Sigmoid colon (tissue), 6 donors: ENCODE measurements at regions not wholly inside any gene's neighbourhood (a gene's known extent, or its start where the extent isn't known, plus 50 kb on each side); places are given as distances from the start of the nearest gene placed in this dataset.

Experiments used
- DNase-seq: peaks from one replicate; pipeline ENCODE4 v3.0.0-alpha.2; 2019
- H3K27ac ChIP-seq, 4 donors: fragments of 200-600 bp; sonication (generic); one replicate each; pipeline ENCODE4 v1.5.1; 2016 to 2019; ENCODE audit warnings: mild to moderate bottlenecking in 1 of 4
- H3K27me3 ChIP-seq, 3 donors: fragments of 200-600 bp; sonication (generic); one replicate each; pipeline ENCODE4 v1.5.1; 2019; ENCODE audit warnings: mild to moderate bottlenecking in 1 of 3
- H3K36me3 ChIP-seq, 4 donors: fragments of 200-600 bp; sonication (generic); one replicate each; pipeline ENCODE4 v1.5.1; 2016 to 2019
- H3K4me1 ChIP-seq, 4 donors: fragments of 200-600 bp; sonication (generic); one replicate each; pipeline ENCODE4 v1.5.1; 2017 to 2019
- H3K4me3 ChIP-seq, 4 donors: fragments of 200-600 bp; sonication (generic); one replicate each; pipeline ENCODE4 v1.5.1; 2017 to 2019; ENCODE audit warnings: mild to moderate bottlenecking in 2 of 4, moderate library complexity in 1 of 4
- H3K9me3 ChIP-seq, 4 donors: fragments of 200-600 bp in 3 of 4; sonication (generic) in 3 of 4; one replicate each; pipeline versions ENCODE4 v1.5.1 to v1.6.1; 2013 to 2019
- EP300 ChIP-seq, 4 donors: sonication (generic); formaldehyde crosslinking; IDR thresholded peaks; one replicate each; pipeline ENCODE4 v1.6.1; 2017; ENCODE audit warnings: antibody characterized with exemption in 4 of 4
- POLR2A ChIP-seq, 2 donors: fragments of 450-650 bp; IDR thresholded peaks; one replicate each; pipeline ENCODE4 v1.6.1; 2016; ENCODE audit warnings: antibody characterized with exemption in 2 of 2, mild to moderate bottlenecking in 2 of 2, moderate library complexity in 2 of 2
- POLR2AphosphoS5 ChIP-seq, 4 donors: sonication (generic); formaldehyde crosslinking; IDR thresholded peaks; one replicate each; pipeline ENCODE4 v1.6.1; 2017; ENCODE audit warnings: antibody characterized with exemption in 4 of 4
- WGBS, 2 donors: extraction: QIAGEN DNeasy Blood & Tissue Kit; methylation state at CpG; one replicate each; pipeline ENCODE4 v1.1.7; 2013; 5-methylcytosine and 5-hydroxymethylcytosine counted together
- intact Hi-C: fragments of 100-400 bp; cut with DNase I; formaldehyde crosslinking; loops from one replicate; pipeline ENCODE4 v1.15.1; 2023
- TF ChIP-seq, protein P1 (sequence below), 4 experiments: fragments of 450-650 bp in 3 of 4; fragments of 200-600 bp in 1 of 4; IDR thresholded peaks; one replicate each; pipeline ENCODE4 v1.5.1; 2016 to 2019; ENCODE audit warnings: antibody characterized with exemption in 4 of 4, mild to moderate bottlenecking in 3 of 4, moderate library complexity in 2 of 4
- donor health status: healthy with polysubstance abuse.
- donor health status: healthy.

DNA sequence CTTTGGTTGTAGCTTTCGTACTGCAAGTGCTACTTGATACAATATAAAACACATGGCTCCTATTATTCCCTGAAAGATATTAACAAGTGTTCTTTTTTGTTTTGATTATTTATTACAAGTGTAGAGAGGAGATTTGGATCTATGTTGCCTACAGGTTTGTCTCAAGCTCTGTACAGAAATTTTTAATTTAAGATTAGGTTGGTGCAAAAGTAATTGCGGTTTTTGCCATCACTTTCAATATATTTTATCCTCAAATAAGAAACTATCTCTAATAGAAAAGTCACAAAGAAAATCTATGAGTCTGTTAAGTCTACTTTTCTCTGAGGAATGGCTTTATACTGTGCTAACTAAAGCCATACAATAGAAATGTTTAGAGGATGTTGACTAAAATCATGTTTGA lies 1086.1 kb downstream of the GRM8 start:
- no peaks in the 10 kb centered on the region for H3K27me3 ChIP-seq
- intact Hi-C loops = no loop called here
- no peaks in the 10 kb centered on the region for H3K36me3 ChIP-seq
- TF ChIP-seq EP300 (IDR thresholded peaks at IDR 0.05) (no peak), POLR2AphosphoS5 (IDR thresholded peaks at IDR 0.05) (no peak), POLR2A (IDR thresholded peaks at IDR 0.05) (no peak)
- TF ChIP-seq, protein P1, sequence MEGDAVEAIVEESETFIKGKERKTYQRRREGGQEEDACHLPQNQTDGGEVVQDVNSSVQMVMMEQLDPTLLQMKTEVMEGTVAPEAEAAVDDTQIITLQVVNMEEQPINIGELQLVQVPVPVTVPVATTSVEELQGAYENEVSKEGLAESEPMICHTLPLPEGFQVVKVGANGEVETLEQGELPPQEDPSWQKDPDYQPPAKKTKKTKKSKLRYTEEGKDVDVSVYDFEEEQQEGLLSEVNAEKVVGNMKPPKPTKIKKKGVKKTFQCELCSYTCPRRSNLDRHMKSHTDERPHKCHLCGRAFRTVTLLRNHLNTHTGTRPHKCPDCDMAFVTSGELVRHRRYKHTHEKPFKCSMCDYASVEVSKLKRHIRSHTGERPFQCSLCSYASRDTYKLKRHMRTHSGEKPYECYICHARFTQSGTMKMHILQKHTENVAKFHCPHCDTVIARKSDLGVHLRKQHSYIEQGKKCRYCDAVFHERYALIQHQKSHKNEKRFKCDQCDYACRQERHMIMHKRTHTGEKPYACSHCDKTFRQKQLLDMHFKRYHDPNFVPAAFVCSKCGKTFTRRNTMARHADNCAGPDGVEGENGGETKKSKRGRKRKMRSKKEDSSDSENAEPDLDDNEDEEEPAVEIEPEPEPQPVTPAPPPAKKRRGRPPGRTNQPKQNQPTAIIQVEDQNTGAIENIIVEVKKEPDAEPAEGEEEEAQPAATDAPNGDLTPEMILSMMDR (IDR thresholded peaks at IDR 0.05) = no peak
- no peak overlapping the region for H3K4me3 ChIP-seq
- H3K4me1 ChIP-seq = no peaks in the 10 kb centered on the region
- DNase-seq = no peak
- WGBS, 2 donors = 67 to 78% methylated on average over 2 of the region's 2 CpGs
- no peaks in the 10 kb centered on the region for H3K9me3 ChIP-seq
- no peak overlapping the region for H3K27ac ChIP-seq

DNA sequence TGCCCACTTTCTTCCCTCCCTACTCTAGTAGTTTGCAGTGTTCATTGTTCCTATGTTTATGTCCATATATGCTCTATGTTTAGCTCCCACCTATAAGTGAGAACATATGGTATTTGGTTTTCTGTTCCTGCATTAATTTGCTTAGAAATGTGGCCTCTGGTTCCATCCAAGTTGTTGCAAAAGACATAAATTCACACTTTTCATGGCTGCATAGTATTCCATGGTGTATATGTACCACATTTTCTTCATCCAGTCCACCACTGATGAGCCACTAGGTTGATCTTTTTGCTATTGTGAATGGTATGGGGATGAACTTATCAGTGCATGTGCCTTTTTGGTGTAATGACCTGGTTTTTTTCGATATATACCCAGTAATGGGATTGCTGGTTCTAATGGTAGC lies 1089.1 kb downstream of the GRM8 start:
- Histone ChIP-seq H3K4me1 (no peaks in the 10 kb centered on the region), H3K9me3 (peaks cover 0 to 3% (median 0%) of the 10 kb centered on the region in 4 donors), H3K36me3 (no peaks in the 10 kb centered on the region), H3K4me3 (no peak overlapping the region), H3K27ac (no peak overlapping the region), H3K27me3 (no peaks in the 10 kb centered on the region)
- intact Hi-C loops = no loop called here
- TF ChIP-seq POLR2A (IDR thresholded peaks at IDR 0.05) = no peak
- TF ChIP-seq, protein P1 (IDR thresholded peaks at IDR 0.05) = no peak
- TF ChIP-seq POLR2AphosphoS5 (IDR thresholded peaks at IDR 0.05) = no peak
- no peak for TF ChIP-seq EP300 (IDR thresholded peaks at IDR 0.05)
- 19 to 58% methylated on average over 1 of the region's 1 CpG for WGBS, 2 donors
- no peak for DNase-seq

DNA sequence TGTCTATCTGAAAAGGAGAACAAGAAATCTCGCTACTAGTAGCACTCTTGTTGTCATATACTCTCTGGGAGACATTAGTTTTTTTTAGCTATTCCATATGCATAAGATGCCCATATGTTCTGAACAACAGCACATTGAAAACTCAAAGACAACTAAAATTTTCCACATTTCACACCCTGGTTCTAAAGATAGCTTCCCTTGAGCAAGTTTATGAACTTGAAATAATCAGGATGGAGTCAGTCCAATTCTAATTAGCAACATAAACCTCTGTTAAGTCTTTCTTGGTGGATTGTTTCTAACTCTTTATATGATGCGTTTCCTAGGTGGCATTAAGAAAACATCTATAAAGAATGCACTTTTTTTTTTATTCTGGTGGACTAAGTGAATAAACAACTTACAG lies 1095.3 kb downstream of the GRM8 start:
- intact Hi-C loops = no loop called here
- 76% methylated on average over 2 of the region's 2 CpGs for WGBS, 2 donors
- Histone ChIP-seq H3K36me3 (no peaks in the 10 kb centered on the region), H3K27me3 (no peaks in the 10 kb centered on the region), H3K4me3 (no peak overlapping the region), H3K9me3 (peaks cover 0 to 3% (median 0%) of the 10 kb centered on the region in 4 donors), H3K4me1 (no peaks in the 10 kb centered on the region), H3K27ac (no peak overlapping the region)
- DNase-seq = no peak
- TF ChIP-seq, protein P1 (IDR thresholded peaks at IDR 0.05) = no peak
- TF ChIP-seq POLR2AphosphoS5 (IDR thresholded peaks at IDR 0.05) = no peak
- TF ChIP-seq POLR2A (IDR thresholded peaks at IDR 0.05) = no peak
- no peak for TF ChIP-seq EP300 (IDR thresholded peaks at IDR 0.05)

DNA sequence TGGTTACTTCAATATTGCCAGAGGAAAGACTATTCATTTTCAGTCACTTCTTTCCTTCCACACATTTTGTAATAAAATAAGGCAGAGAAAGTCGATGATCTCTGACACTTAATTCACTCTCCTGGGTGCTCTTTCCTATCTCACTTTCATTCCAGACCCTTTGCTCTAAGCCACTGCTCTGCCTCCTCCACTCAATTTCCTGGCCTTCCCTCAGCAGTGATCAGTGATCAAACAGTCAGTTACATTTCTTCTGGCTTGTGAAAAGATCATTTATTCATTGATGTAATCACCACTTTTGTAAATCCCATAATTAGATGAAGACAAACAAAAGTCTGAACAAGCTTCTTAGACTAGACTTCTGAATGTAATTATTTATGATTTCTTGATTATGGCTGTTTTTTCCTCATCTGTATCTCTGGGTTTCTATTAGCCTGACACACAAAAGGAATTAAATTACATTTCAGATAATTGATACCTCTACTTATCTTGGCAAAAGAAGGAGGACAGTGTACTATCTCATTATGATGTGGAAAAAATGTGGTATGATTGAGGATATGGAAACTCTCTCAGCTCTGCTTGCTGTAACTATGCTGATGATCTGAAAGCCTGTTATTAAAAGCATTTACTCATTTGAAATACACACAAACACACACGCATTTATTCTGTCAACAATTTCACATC lies 1102.3 kb downstream of the GRM8 start:
- DNase-seq = no peak
- Histone ChIP-seq H3K27me3 (no peaks in the 10 kb centered on the region), H3K9me3 (no peaks in the 10 kb centered on the region), H3K36me3 (no peaks in the 10 kb centered on the region), H3K4me3 (no peak overlapping the region), H3K27ac (no peak overlapping the region), H3K4me1 (no peaks in the 10 kb centered on the region)
- no peak for TF ChIP-seq POLR2AphosphoS5 (IDR thresholded peaks at IDR 0.05)
- TF ChIP-seq, protein P1 (IDR thresholded peaks at IDR 0.05) = no peak
- no peak for TF ChIP-seq EP300 (IDR thresholded peaks at IDR 0.05)
- TF ChIP-seq POLR2A (IDR thresholded peaks at IDR 0.05) = no peak
- intact Hi-C loops = no loop called here
- WGBS, 2 donors = 68 to 70% methylated on average over 2 of the region's 2 CpGs
